NCI-H774 (cell line): ENCODE measurements at regions not wholly inside any gene's neighbourhood (a gene's known extent, or its start where the extent isn't known, plus 50 kb on each side); places are given as distances from the start of the nearest gene placed in this dataset.
"Not testable (repeated sequence)": the region's sequence is repeated elsewhere in the genome, so short reads cannot be mapped to it uniquely, and the experiment has no call there.

Experiments
- DNase-seq: peaks from one replicate; lab custom pipeline; 2025; lab: John Stamatoyannopoulos, UW

DNA sequence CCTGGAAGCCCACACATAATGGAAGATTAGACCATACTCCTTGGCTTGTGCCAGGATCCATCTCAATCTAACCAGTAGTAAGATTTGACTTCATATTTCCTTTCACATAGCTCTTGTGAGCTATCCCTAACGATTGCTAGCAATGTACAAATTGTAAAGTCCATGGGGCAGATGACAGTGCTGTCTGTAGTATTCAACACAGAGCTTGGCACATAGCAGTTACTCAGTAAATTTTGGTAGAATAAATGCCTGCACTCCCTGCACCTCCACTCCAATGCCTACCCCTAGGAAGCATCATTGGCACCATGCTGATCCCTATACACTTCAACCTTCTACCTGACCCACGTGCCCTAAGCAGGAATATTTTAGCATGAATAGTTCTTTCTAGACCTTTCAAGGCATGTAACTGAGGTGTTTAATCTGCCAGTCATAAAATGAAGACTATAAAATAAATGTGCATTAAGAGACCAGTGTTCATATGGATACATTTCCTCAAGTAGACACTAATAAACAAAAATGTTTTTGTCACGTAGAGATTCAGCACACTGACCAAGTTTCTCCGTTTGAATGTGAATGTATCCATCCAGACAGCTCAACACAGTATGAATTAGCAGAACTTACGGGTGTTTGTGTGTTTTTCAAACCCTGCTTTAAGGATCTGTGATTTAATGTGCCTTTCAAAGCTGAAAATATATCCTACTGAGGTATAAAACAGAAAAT, 98.8 kb downstream of the BMP4 start:
- DNase-seq: no peak

DNA sequence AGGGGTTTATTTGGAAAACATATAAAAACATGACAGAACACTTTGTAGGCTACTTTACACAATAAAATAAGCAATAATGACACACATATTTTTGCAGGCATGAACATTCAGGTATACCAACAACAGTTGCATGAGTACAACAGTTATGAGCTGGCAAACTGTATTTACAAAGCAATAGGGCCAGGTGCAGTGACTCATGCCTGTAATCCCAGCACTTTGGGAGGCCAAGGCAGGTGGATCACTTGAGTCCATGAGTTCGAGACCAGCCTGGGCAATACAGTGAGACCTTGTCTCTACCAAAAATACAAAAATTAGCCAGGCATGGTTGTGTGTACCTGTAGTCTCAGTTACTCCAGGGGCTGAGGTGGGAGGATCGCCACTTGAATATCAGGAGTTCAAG, 101.1 kb downstream of the BMP4 start:
- DNase-seq: no peak

DNA sequence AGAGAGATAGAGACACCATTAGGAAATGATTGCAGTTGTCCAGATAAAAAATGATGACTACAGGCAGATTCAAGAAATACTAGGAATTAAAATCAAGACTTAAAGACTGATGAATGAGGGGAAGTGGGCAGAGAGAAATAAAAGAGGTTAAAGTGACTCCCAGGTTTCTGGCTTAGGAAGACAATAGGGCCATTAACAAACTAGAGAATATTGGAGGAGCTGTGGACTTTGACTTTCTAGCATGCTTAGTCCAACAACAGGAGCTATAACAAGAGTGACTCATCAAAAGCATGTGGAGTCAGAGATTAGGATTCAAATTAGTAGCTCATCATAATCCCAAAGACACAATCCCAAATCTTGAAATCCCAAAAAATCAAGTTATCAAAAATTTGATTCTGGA, 101.5 kb downstream of the BMP4 start:
- DNase-seq: no peak

DNA sequence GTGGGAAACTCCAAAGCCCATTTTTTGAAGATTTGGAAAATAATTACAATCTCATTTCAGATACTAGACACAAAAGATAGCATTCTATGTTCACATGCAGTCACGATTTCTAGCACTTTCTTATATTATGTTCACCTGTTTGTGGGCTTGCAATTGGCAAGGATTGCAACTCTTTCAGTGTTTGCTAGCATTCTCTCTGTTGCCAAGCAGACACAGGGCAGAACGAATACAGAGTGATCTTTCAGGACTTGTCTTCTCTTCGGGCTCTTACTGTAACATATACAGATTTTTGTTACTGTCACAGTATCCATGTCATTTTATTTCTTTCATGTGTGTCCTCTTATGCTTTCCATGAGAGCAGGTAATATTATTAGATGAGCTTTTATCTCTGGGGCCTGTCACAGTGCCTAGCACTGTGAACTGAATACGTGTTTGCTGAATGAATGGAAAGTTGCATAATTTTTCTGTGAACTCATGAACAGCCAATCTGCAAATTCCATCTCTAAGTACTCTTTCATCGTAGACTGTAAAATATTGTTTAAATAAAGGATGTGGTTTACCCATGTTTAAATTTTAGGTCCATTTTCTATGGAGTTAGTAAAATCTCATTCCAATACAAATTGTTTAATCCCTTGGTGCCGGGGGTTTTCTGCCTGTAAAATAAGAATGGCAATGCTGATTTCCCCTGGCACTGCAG, 105.1 kb downstream of the BMP4 start:
- DNase-seq: no peak

DNA sequence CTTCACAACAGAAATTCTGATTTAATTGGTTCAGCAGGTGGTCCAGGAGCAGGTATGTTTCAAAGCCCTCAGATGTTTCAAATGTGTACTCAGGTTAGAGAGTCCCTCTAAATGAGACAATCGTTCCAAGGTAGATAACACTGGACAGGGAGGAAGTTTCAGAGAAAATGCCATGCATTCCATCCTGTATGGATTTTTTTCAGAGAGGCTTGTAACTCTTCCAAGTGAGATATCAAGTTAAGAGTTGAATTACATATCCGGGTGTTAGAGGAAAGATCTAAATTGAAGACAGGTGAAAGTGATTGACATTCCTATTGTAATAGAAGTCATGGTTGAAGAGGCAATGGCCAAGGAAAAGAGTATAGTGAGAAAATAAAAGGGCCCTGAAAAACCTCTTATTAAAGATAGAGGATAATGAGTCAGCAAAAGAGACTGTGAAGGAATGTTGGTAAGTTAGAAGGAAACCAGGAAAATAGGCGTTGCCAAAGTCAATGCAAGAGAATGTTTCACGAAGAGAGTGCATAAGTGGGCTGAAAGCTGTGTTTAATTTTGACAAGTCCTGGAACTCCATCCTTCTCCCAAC, 105.8 kb downstream of the BMP4 start:
- DNase-seq: no peak

DNA sequence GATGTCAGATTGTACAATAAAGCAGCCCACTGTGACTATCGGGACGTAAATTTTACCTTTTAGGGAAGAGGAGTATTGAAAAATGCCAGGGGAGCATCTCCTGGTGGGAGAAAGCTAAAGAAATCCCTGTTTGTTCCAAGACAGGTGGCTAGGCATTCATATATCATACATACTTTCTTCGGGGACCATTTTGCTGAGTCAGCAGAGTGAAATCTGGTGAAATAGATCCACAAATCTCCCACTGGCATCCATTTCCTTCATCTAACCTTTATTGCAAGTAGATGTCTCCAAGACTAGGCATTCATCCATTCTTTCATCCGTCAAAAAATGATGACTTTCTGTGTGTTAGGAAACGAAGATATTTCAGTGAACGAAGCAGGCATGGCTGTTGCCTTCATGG, 107.1 kb downstream of the BMP4 start:
- no peak for DNase-seq

DNA sequence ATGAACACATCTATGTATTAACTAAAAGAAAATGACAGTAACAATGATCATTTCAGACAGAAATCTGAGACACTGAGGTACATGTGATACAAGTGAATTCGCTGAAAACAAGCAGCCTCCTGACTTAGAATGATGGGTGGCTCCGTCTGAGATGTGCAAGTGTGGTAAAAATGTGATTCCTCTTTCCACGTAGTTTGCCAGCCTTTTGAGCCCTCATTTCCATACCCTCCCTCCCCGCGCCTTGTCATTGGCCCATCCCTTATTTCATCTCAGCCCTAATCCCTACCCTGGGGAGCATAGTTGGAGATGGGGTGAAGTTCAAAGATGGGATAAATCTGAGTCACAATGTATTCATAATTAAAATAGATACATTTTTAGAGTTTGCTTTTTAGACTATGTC, 107.8 kb downstream of the BMP4 start:
- no peak for DNase-seq

DNA sequence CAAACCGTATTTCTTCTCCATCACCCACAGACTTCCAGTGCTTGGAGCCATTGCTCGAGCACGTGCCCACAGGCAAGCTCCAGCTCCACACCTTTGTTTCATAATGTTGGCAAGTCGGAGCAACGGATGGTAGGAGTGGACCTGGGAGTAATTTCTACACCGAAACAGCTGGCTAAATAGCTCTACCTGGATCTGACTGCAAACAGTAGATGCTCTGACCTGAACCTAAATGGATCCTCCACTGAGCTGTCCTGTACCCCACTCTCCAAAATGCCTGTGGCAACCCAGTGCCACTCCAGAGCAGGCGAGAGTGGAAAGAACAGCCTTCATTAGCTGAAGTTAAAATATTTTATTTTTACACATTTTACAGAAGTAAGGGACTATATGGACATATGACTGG, 108.7 kb downstream of the BMP4 start:
- no peak for DNase-seq

DNA sequence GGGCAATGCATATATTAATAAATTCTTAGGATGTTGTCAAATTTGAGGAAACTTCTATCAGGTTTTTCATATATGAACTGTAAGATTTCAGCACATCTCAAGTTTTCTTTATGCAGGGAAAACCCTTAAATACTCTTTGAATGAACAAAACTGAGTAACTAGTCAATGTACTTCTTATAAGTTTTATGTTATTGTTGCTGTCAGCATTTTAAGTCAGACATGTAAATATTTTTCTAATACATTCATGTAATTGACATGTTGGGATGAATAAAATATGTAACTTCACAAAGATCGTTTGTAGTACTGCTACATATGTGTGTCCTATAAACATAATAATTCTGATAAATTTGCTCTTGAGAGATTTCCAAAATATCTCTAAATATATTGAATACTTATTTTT, 109.6 kb downstream of the BMP4 start:
- DNase-seq: no peak

DNA sequence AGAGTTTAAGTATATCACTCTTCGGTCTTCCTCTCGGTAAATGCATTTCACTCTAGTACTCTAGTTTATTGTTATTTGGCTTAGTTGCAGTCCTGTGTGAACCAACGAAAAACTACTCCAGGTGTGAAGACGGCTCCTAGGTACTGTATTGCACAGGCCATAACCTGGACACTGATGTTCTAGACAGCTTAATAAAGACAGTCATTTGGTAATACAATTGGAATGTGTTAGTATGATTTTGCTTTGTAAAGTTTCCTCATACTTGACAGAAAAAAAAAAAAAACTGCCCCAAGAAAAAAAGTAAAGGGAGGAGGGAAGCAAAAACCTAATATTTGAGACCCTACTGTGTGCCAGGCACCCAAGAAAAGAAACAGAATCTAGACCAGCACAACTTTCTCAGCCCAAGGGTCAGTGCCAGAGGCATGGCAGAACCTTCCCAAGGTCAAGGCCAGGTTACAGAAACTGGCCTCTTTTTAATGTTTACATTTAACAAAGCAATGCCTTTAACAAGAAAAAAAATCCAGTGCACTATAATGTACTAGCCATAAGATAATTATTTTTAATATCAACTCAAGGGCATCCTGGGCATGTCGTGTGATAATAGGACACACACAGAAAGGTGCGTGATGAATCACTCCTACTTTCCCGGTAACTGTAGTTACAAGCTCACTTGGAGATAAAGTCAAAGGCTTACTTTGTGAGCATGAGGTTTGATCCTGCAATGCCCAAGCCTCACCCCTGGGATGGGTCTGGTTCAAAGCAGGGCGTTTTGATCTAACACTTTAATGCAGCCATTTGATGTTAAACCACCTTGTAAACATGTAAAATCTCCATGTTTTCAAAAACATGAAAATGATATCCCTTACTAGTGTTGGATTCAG, 110.6 kb downstream of the BMP4 start:
- no peak for DNase-seq

DNA sequence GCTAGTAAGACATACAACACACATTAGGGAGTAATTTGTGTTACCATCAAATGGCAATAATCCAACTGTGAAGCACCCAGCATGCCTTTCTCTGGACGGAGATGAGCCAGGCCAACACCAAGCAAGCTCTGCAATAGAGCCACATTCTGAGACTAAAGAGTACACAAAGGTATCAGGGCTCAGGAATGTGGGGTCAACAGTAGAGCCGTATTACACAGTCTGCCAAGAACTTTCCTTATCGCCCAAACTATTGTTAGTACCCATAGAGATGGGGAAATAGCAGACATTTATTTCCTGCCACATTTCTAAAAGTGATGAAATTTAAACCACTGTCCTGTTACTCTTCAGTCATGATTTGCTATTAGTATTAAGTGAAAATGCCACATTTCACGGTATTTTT, 113.7 kb downstream of the BMP4 start:
- DNase-seq: no peak

DNA sequence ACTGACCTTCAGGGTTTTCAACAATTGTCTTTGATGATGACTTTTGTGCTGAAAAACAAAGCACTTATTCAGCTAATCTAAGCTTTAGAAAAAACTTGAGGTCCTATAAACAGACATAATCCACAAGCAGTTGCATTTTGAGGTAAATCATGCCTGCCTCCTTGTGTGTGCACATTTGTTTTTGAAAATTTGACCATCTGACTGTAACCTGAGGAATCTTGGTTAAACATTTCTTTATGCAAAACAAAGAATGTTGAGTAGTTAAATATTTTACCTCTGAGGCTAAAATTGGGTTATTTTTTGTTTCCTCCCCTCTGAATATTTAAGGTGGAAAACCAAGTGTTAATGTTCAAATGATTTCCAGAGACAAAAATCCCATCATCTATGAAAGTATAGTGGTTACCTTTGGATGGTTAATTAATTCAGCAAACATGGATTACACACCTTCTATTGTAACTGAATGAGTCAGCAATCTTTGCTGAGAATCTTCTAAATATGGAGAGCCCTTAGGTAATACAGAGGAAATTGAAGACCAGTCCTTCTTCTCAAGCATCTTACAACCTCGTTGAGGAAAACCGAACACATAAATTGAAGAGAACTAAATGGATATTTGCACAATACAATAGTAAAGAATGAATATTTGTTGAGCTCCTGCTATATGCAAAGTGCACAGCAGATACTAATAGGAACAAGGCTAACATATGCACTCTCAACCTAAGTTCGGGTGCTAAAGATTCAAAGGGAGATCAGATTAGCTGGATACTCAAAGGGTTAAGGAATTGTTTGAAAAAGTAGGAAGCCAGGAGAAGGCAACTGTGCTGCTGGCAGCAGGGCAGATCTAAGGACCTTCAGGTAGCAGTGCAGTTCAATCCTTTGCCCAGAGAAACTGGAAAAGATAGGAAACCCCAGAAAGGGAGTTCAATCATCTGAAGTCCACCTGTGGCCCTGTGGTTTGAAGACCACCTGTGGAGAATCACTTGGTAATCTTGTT, 115.2 kb downstream of the BMP4 start:
- DNase-seq: no peak

DNA sequence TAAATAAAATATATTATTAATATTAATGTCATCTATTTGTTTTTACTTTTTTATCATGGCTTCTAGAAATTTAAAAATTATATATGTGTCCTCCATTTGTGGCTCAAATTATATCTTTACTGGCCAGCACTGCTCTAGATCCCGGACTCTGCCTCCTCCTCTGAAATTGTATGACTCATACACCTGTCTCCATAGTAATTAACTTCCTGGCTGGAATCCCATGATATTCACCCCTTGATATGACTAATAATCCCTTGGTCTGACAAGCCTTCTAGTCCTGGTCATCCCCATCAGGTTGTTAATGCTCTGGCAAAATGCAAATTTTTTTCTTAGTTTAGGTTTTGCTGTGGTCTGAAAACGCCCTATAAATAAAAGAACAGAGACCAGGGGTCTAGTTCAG, 116.2 kb downstream of the BMP4 start:
- DNase-seq: no peak

DNA sequence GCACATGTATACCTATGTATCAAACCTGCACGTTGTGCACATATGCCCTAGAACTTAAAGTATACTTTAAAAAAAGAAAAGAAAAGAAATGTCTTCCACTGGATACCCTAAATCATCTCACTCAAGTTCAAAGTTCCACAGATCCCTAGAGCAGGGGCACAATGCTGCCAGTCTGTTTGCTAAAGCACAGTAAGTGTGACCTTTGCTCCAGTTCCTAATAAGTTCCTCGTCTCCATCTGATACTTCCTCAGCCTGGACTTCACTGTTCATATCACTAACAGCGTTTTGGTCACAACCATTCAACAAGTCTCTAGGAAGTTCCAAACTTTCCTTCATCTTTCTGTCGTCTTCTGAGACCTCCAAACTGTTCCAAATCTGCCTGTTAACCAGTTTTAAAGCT, 118.3 kb downstream of the BMP4 start:
- DNase-seq: no peak

DNA sequence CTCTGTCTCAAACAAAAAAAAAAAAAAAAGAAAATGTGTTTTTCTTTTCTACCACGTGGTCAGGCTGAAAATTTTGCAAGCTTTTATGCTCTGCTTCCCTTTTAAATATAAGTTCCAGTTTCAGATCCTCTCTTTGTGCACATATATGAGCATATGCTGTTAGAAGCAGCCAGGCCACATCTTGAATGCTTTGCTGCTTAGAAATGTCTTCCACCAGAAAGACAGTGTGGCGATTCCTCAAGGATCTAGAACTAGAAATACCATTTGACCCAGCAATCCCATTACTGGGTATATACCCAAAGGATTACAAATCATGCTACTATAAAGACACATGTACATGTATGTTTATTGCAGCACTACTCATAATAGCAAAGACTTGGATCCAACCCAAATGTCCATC, 119.0 kb downstream of the BMP4 start:
- DNase-seq: not testable (repeated sequence)

DNA sequence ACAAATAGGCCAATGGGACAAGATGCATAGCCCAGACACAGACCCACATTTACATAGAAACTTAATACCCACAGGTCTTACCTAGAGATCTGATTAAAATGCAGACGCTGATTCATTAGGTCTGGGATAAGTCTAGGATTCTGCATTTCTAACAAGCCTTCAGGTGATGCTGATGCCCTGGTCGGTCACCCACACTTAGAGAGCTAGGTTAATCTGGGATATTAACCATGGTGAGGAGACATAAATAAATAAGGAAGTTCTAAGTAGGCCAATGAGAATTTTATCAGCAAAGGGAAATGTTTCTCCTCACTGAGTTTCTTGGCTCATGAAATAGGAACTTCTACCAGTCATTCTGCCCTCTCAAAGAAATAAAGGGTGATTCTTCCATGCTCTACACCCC, 120.1 kb downstream of the BMP4 start:
- no peak for DNase-seq

DNA sequence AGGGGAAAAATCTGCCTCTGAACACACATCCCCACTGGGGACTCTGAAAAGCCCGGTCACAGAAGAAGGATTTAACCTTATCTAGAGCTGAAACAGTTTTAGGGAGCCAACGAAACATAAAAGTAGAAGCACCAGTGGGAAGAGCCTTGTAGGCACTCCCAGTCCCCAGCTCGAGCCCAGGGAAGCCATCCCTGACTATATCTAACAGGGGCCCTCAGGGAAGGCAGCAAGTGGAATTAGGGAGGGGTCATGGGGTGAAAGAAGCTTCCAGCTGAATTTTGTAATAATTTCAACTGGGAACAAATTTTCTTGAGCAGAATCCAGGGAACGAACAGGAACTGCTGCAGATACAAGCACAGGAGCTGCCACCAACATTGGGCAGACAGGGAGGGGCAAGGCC, 127.8 kb downstream of the BMP4 start:
- DNase-seq: no peak

DNA sequence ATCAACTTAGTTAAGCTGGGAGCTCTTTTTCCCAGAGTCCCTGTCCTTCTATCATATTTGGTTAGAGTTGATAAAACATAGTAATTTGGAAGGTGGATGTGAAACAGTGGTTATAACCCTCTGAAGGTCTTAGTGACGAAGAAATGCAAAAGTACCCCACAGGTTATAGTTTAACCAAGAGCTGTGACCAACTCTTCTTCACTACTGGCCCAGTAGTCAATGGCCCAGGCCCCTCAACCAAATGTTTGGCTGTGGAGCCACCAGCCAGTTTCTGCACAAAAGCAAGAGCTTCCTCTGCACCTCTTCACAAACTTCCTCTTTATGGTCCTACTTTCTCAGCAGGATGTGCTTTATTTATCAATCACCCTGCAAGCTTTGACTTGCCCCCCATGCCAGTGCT, 132.6 kb downstream of the BMP4 start:
- DNase-seq: no peak

DNA sequence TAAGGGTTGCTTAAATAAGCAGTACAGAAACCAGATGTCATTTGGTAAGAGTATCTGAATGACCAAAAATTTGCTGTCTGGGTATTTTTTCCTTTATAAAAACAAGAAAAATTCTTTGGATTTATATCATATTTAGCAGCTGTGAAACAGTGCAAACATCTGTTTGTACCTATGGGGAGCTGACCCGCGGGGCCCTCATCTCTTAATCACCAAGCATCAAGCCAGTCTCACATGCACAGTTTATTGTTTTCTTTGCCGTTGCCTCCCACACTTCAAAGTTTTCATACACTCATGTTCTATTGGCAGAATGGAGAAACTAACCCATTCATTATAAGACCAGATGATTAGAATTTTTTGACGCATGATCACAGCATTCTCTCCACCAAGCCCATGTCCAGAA, 142.2 kb downstream of the BMP4 start:
- no peak for DNase-seq

DNA sequence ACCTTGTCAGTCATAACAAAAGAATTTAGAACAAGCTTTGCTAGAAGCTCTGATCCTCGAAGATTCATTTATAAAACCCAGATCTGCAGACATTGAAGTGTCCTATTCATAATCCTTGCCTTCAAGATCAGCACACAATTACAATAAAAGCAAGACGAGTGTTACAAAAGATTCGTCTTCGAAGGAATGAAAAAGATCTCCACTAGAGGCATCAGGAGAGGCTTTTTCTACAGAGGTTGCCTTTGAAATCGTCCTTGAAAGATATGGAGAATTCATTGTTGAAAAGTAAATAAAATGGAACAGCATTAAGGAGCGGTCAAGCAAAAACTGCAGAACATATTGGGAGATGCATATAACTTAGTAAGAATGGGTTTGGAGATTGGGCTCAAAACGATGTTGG, 146.4 kb downstream of the BMP4 start:
- no peak for DNase-seq

DNA sequence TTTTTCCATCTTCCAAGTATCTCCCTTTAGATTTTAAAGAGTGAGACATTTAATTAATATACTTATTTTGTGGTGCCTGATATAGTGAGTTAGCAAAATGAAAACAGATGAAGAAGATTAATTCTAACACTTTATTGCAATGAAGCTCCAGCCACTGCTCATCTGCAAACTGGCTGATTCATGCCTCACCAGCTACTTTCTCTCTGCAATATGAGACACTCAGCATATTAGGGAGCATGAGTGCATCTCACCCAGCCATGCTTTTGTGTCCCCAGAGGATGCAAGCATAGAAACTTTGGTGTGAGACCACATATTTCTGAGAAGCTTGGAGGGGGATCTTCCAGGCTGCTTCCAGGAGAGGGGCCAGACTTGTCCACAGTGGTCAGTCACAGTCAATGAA, 148.6 kb downstream of the BMP4 start:
- DNase-seq: no peak
